GM23248 (cell line): ENCODE measurements at regions not wholly inside any gene's neighbourhood (a gene's known extent, or its start where the extent isn't known, plus 50 kb on each side); places are given as distances from the start of the nearest gene placed in this dataset.

Experiments
- EZH2 ChIP-seq: fragments of 200-600 bp; sonication (generic); IDR thresholded peaks from 2 replicates; pipeline ENCODE4 v1.6.1; 2018; ENCODE audit warnings: antibody characterized with exemption, mild to moderate bottlenecking; ENCODE audit not compliant: insufficient read depth, poor library complexity, severe bottlenecking
- EZH2phosphoT487 ChIP-seq: fragments of 200-600 bp; sonication (generic); IDR thresholded peaks from 2 replicates; pipeline ENCODE4 v1.6.1; 2018; ENCODE audit warnings: antibody characterized with exemption, moderate library complexity, mild to moderate bottlenecking, low read depth; ENCODE audit not compliant: insufficient read depth

GRCh38 chr11:69230856-69231425 lies 63.0 kb upstream of the MYEOV start:
- TF ChIP-seq EZH2 (no peak), EZH2phosphoT487 (no peak)
